ENCODE measurements at regions not wholly inside any gene's neighbourhood (a gene's known extent, or its start where the extent isn't known, plus 50 kb on each side); places are given as distances from the start of the nearest gene placed in this dataset.

- TF ChIP-seq EZH2phosphoT487 (IDR thresholded peaks at IDR 0.05; ENCODE audit: borderline replicate concordance) (no peak), YY1 (IDR thresholded peaks at IDR 0.05; ENCODE audit: extremely low read depth, insufficient replicate concordance, low read depth, low read length) (no peak)
Measured at GRCh38 chr10:9009505-9009904, 955.0 kb downstream of the GATA3 start (continued).

- intact Hi-C loops (cut with micrococcal nuclease), result no loop called here
- Histone ChIP-seq H3K79me2 (ENCODE audit: insufficient read depth, low read length) (no peaks in the 10 kb centered on the region), H4K20me1 (ENCODE audit: insufficient read depth) (no peaks in the 10 kb centered on the region), H3K9ac (ENCODE audit: low read length) (no peak overlapping the region), H3K27ac (ENCODE audit: low read depth, low read length) (no peak overlapping the region), H2AFZ (ENCODE audit: low read depth, low read length, poor library complexity, severe bottlenecking) (no peak overlapping the region), H3K4me3 (replicated peaks in 1 of 2; ENCODE audit: low read depth in 1 of 2, low read length in 2 of 2) (no peak overlapping the region), H3K36me3 (ENCODE audit: control insufficient read depth in 1 of 2, insufficient read depth in 2 of 2, low read length in 2 of 2) (no peaks in the 10 kb centered on the region), H3K9me3 (ENCODE audit: control insufficient read depth in 1 of 2, insufficient read depth in 1 of 2, low read depth in 1 of 2, low read length in 2 of 2) (peaks cover 5 to 20% of the 10 kb centered on the region in 2 experiments; a peak in 2 of 4 replicates), H3K4me2 (ENCODE audit: low read length) (no peak overlapping the region), H3K4me1 (ENCODE audit: control insufficient read depth in 1 of 2, insufficient read depth in 2 of 2, low read length in 2 of 2) (no peaks in the 10 kb centered on the region), H3K27me3 (ENCODE audit: insufficient read depth, low read length) (no peaks in the 10 kb centered on the region), H3K9me2 (ENCODE audit: insufficient read depth) (no peaks in the 10 kb centered on the region)
- no TSS peak for BruUV-seq (replicated peaks)
- ChIA-PET RAD21 (ENCODE audit: low non-redundant PET in 1 of 2, low total read pairs in 2 of 2, uncharacterized antibody in 2 of 2, unreplicated experiment in 2 of 2) (no interaction called here), CTCF (no interaction called here), POLR2A (no interaction called here)
- ATAC-seq (no peak), DNase-seq (ENCODE audit: low read depth, low spot score) (no peak)
- TF ChIP-seq SIN3A (IDR thresholded peaks at IDR 0.05; ENCODE audit: low read depth) (no peak), ZNF274 (IDR thresholded peaks at IDR 0.05; ENCODE audit: low read depth, low read length) (no peak), EZH2 (IDR thresholded peaks at IDR 0.05) (no peak), EZH2phosphoT487 (IDR thresholded peaks at IDR 0.05; ENCODE audit: borderline replicate concordance) (no peak), SRF (IDR thresholded peaks at IDR 0.05; ENCODE audit: low read depth) (no peak), RAD21 (IDR thresholded peaks at IDR 0.05; ENCODE audit: low read depth) (no peak), POLR2AphosphoS5 (IDR thresholded peaks at IDR 0.05; ENCODE audit: low read depth, low read length) (no peak), TCF7L2 (IDR thresholded peaks at IDR 0.05; ENCODE audit: borderline replicate concordance, extremely low read depth, insufficient read depth, insufficient read length) (no peak)
Measured at GRCh38 chr10:9010093-9010492, 955.6 kb downstream of the GATA3 start.

Data from HCT116 (cell line).